Activated naive CD8-positive, alpha-beta T cell (primary cell): ENCODE measurements at regions not wholly inside any gene's neighbourhood (a gene's known extent, or its start where the extent isn't known, plus 50 kb on each side); places are given as distances from the start of the nearest gene placed in this dataset.

Experiments
- H3K27ac Mint-ChIP-seq: one replicate; pipeline ENCODE4 v1.8.0; 2021; ENCODE audit warnings: mixed read lengths
- H3K27me3 Mint-ChIP-seq: one replicate; pipeline ENCODE4 v1.8.0; 2021; ENCODE audit warnings: mixed read lengths
- H3K36me3 Mint-ChIP-seq: one replicate; pipeline ENCODE4 v1.8.0; 2021; ENCODE audit warnings: mixed read lengths
- H3K4me1 Mint-ChIP-seq: one replicate; pipeline ENCODE4 v1.8.0; 2021; ENCODE audit warnings: low read depth, mixed read lengths
- H3K4me3 Mint-ChIP-seq: one replicate; pipeline ENCODE4 v1.8.0; 2021; ENCODE audit warnings: mild to moderate bottlenecking, mixed read lengths
- H3K9me3 Mint-ChIP-seq: one replicate; pipeline ENCODE4 v1.8.0; 2021; ENCODE audit warnings: low read depth, mixed read lengths

- Mint-ChIP-seq H3K27ac (no peak overlapping the region), H3K4me1 (no peaks in the 10 kb centered on the region), H3K9me3 (no peaks in the 10 kb centered on the region), H3K4me3 (no peak overlapping the region), H3K36me3 (peaks cover 11% of the 10 kb centered on the region), H3K27me3 (no peaks in the 10 kb centered on the region)
Measured at GRCh38 chr17:63349478-63350000, 96.6 kb downstream of the CYB561 start.

- Mint-ChIP-seq H3K27me3 (no peaks in the 10 kb centered on the region), H3K27ac (no peak overlapping the region), H3K36me3 (peaks cover 13% of the 10 kb centered on the region), H3K4me1 (no peaks in the 10 kb centered on the region), H3K9me3 (no peaks in the 10 kb centered on the region), H3K4me3 (no peak overlapping the region)
Measured at GRCh38 chr17:63350364-63350763, 95.7 kb downstream of the CYB561 start.

- Mint-ChIP-seq H3K9me3 (no peaks in the 10 kb centered on the region), H3K4me3 (no peak overlapping the region), H3K36me3 (peaks cover 11% of the 10 kb centered on the region), H3K4me1 (no peaks in the 10 kb centered on the region), H3K27ac (no peak overlapping the region), H3K27me3 (no peaks in the 10 kb centered on the region)
Measured at GRCh38 chr17:63354256-63354655, 91.8 kb downstream of the CYB561 start.

GRCh38 chr17:63356337-63356757, 89.8 kb downstream of the CYB561 start:
- Mint-ChIP-seq H3K9me3 (no peaks in the 10 kb centered on the region), H3K27me3 (no peaks in the 10 kb centered on the region), H3K27ac (no peak overlapping the region), H3K4me1 (no peaks in the 10 kb centered on the region), H3K36me3 (peaks cover 15% of the 10 kb centered on the region), H3K4me3 (no peak overlapping the region)

GRCh38 chr17:63358111-63358839, 87.8 kb downstream of the CYB561 start:
- Mint-ChIP-seq H3K36me3 (peaks cover 13% of the 10 kb centered on the region), H3K27me3 (no peaks in the 10 kb centered on the region), H3K9me3 (no peaks in the 10 kb centered on the region), H3K27ac (no peak overlapping the region), H3K4me3 (no peak overlapping the region), H3K4me1 (no peaks in the 10 kb centered on the region)

GRCh38 chr17:63358956-63359355, 87.2 kb downstream of the CYB561 start:
- no peak overlapping the region for H3K27ac Mint-ChIP-seq

GRCh38 chr17:63361182-63361581, 84.9 kb downstream of the CYB561 start:
- no peaks in the 10 kb centered on the region for H3K27me3 Mint-ChIP-seq
- H3K4me3 Mint-ChIP-seq = no peak overlapping the region
- H3K36me3 Mint-ChIP-seq = peaks cover 8% of the 10 kb centered on the region
- H3K4me1 Mint-ChIP-seq = no peaks in the 10 kb centered on the region
- H3K9me3 Mint-ChIP-seq = no peaks in the 10 kb centered on the region
- no peak overlapping the region for H3K27ac Mint-ChIP-seq

More at GRCh38 chr17:63358956-63359355, 87.2 kb downstream of the CYB561 start:
- H3K4me1 Mint-ChIP-seq = no peaks in the 10 kb centered on the region
- no peaks in the 10 kb centered on the region for H3K9me3 Mint-ChIP-seq
- H3K36me3 Mint-ChIP-seq = peaks cover 10% of the 10 kb centered on the region
- no peaks in the 10 kb centered on the region for H3K27me3 Mint-ChIP-seq
- H3K4me3 Mint-ChIP-seq = no peak overlapping the region

GRCh38 chr17:63362115-63362514, 84.0 kb downstream of the CYB561 start:
- Mint-ChIP-seq H3K9me3 (no peaks in the 10 kb centered on the region), H3K4me3 (no peak overlapping the region)

GRCh38 chr17:63364387-63364786, 81.7 kb downstream of the CYB561 start:
- Mint-ChIP-seq H3K27ac (no peak overlapping the region), H3K4me1 (no peaks in the 10 kb centered on the region), H3K4me3 (no peak overlapping the region), H3K9me3 (no peaks in the 10 kb centered on the region), H3K27me3 (no peaks in the 10 kb centered on the region), H3K36me3 (peaks cover 6% of the 10 kb centered on the region)

More at GRCh38 chr17:63362115-63362514, 84.0 kb downstream of the CYB561 start:
- Mint-ChIP-seq H3K36me3 (peaks cover 8% of the 10 kb centered on the region), H3K4me1 (no peaks in the 10 kb centered on the region), H3K27me3 (no peaks in the 10 kb centered on the region), H3K27ac (no peak overlapping the region)

GRCh38 chr17:63364944-63365343, 81.2 kb downstream of the CYB561 start:
- H3K27ac Mint-ChIP-seq = no peak overlapping the region
- no peak overlapping the region for H3K4me3 Mint-ChIP-seq
- H3K4me1 Mint-ChIP-seq = no peaks in the 10 kb centered on the region
- peaks cover 6% of the 10 kb centered on the region for H3K36me3 Mint-ChIP-seq
- H3K9me3 Mint-ChIP-seq = no peaks in the 10 kb centered on the region
- no peaks in the 10 kb centered on the region for H3K27me3 Mint-ChIP-seq

- no peaks in the 10 kb centered on the region for H3K9me3 Mint-ChIP-seq
- no peaks in the 10 kb centered on the region for H3K27me3 Mint-ChIP-seq
- H3K4me1 Mint-ChIP-seq = no peaks in the 10 kb centered on the region
- peaks cover 6% of the 10 kb centered on the region for H3K36me3 Mint-ChIP-seq
- H3K27ac Mint-ChIP-seq = no peak overlapping the region
- no peak overlapping the region for H3K4me3 Mint-ChIP-seq
Measured at GRCh38 chr17:63365366-63366240, 80.5 kb downstream of the CYB561 start.

GRCh38 chr17:63366241-63366566, 79.9 kb downstream of the CYB561 start:
- Mint-ChIP-seq H3K4me1 (no peaks in the 10 kb centered on the region), H3K27ac (no peak overlapping the region), H3K27me3 (no peaks in the 10 kb centered on the region), H3K4me3 (no peak overlapping the region), H3K36me3 (peaks cover 2% of the 10 kb centered on the region), H3K9me3 (no peaks in the 10 kb centered on the region)

- Mint-ChIP-seq H3K36me3 (no peaks in the 10 kb centered on the region), H3K4me1 (no peaks in the 10 kb centered on the region), H3K9me3 (no peaks in the 10 kb centered on the region), H3K27me3 (no peaks in the 10 kb centered on the region), H3K4me3 (no peak overlapping the region), H3K27ac (no peak overlapping the region)
Measured at GRCh38 chr17:63369233-63369632, 76.9 kb downstream of the CYB561 start.

GRCh38 chr17:63370696-63371095, 75.4 kb downstream of the CYB561 start:
- no peaks in the 10 kb centered on the region for H3K27me3 Mint-ChIP-seq
- H3K4me3 Mint-ChIP-seq = no peak overlapping the region
- no peaks in the 10 kb centered on the region for H3K36me3 Mint-ChIP-seq
- H3K27ac Mint-ChIP-seq = no peak overlapping the region
- no peaks in the 10 kb centered on the region for H3K9me3 Mint-ChIP-seq
- H3K4me1 Mint-ChIP-seq = no peaks in the 10 kb centered on the region

- Mint-ChIP-seq H3K4me1 (no peaks in the 10 kb centered on the region), H3K4me3 (no peak overlapping the region), H3K27me3 (no peaks in the 10 kb centered on the region), H3K36me3 (peaks cover 12% of the 10 kb centered on the region), H3K9me3 (no peaks in the 10 kb centered on the region), H3K27ac (no peak overlapping the region)
Measured at GRCh38 chr17:63376949-63377348, 69.2 kb downstream of the CYB561 start.
